Mesendoderm (in vitro differentiated cells): ENCODE measurements at regions not wholly inside any gene's neighbourhood (a gene's known extent, or its start where the extent isn't known, plus 50 kb on each side); places are given as distances from the start of the nearest gene placed in this dataset.

Experiments used
- DNase-seq: peaks from one replicate; pipeline ENCODE4 v3.0.0; 2013
- H2AK5ac ChIP-seq: 2 replicates; pipeline ENCODE4 v1.6.1; 2013; ENCODE audit warnings: low read length, inconsistent platforms
- H2BK120ac ChIP-seq: 2 replicates; pipeline ENCODE4 v1.6.1; 2013; ENCODE audit warnings: low read depth, mild to moderate bottlenecking, low read length, moderate library complexity, mixed read lengths
- H2BK15ac ChIP-seq: replicated peaks from 2 replicates; pipeline ENCODE4 v1.6.1; 2013; ENCODE audit warnings: low read depth, mild to moderate bottlenecking, moderate library complexity
- H2BK5ac ChIP-seq: 2 replicates; pipeline ENCODE4 v1.6.1; 2013; ENCODE audit warnings: low read length, inconsistent platforms
- H3K18ac ChIP-seq: 2 replicates; pipeline ENCODE4 v1.6.1; 2013; ENCODE audit warnings: mild to moderate bottlenecking, low read length, mixed read lengths
- H3K23ac ChIP-seq: one replicate; pipeline ENCODE4 v1.6.1; 2013; ENCODE audit warnings: low read length
- H3K27ac ChIP-seq: 2 replicates; pipeline ENCODE4 v1.5.1; 2013; ENCODE audit warnings: low read depth, mild to moderate bottlenecking, inconsistent platforms, low read length, moderate library complexity
- H3K27me3 ChIP-seq: 2 replicates; pipeline ENCODE4 v1.6.1; 2013; ENCODE audit warnings: low read length, control low read depth, mild to moderate bottlenecking, inconsistent platforms; ENCODE audit not compliant: insufficient read depth, poor library complexity
- H3K36me3 ChIP-seq: 2 replicates; pipeline ENCODE4 v1.6.1; 2013; ENCODE audit warnings: low read length, inconsistent platforms; ENCODE audit not compliant: control insufficient read depth, insufficient read depth
- H3K4ac ChIP-seq: one replicate; pipeline ENCODE4 v1.6.1; 2013; ENCODE audit warnings: low read depth, mild to moderate bottlenecking, low read length, moderate library complexity
- H3K4me1 ChIP-seq: 2 replicates; pipeline ENCODE4 v1.6.1; 2013; ENCODE audit warnings: low read depth, low read length, inconsistent platforms; ENCODE audit not compliant: control insufficient read depth
- H3K4me2 ChIP-seq: 2 replicates; pipeline ENCODE4 v1.6.1; 2013; ENCODE audit warnings: low read length
- H3K4me3 ChIP-seq: 2 replicates; pipeline ENCODE4 v1.5.1; 2013; ENCODE audit warnings: mild to moderate bottlenecking, low read length
- H3K56ac ChIP-seq: one replicate; pipeline ENCODE4 v1.6.1; 2013; ENCODE audit warnings: low read length
- H3K79me1 ChIP-seq: 2 replicates; pipeline ENCODE4 v1.6.1; 2013; ENCODE audit warnings: low read length, inconsistent platforms
- H3K79me2 ChIP-seq: 2 replicates; pipeline ENCODE4 v1.6.1; 2013; ENCODE audit warnings: mild to moderate bottlenecking, low read length; ENCODE audit not compliant: control insufficient read depth, insufficient read depth
- H3K9ac ChIP-seq: 2 replicates; pipeline ENCODE4 v1.6.1; 2013; ENCODE audit warnings: low read length, inconsistent platforms
- H4K5ac ChIP-seq: one replicate; pipeline ENCODE4 v1.6.1; 2013; ENCODE audit warnings: low read length
- H4K8ac ChIP-seq: one replicate; pipeline ENCODE4 v1.6.1; 2013; ENCODE audit warnings: low read depth, mild to moderate bottlenecking, control low read depth, low read length, moderate library complexity
- WGBS: extraction: QIAGEN DNeasy Blood & Tissue Kit; methylation state at CpG from one replicate; pipeline ENCODE4 v1.1.7; 2013; ENCODE audit warnings: low lambda C conversion rate, missing lambda C conversion rate; ENCODE audit not compliant: insufficient coverage; ENCODE audit errors: extremely low coverage; 5-methylcytosine and 5-hydroxymethylcytosine counted together

- H2BK15ac ChIP-seq: no peak overlapping the region
- H2AK5ac ChIP-seq: no peak overlapping the region
- H3K23ac ChIP-seq: no peak overlapping the region
- H3K79me2 ChIP-seq: no peaks in the 10 kb centered on the region
- no peak overlapping the region for H4K8ac ChIP-seq
- no peaks in the 10 kb centered on the region for H3K27me3 ChIP-seq
- no CpG with 5 or more reads among the region's 5 CpGs for WGBS
- H3K4me1 ChIP-seq: no peaks in the 10 kb centered on the region
- no peaks in the 10 kb centered on the region for H3K79me1 ChIP-seq
- H3K4ac ChIP-seq: no peak overlapping the region
- no peak overlapping the region for H3K4me3 ChIP-seq
- no peaks in the 10 kb centered on the region for H3K36me3 ChIP-seq
- no peak overlapping the region for H2BK120ac ChIP-seq
- DNase-seq: no peak
- H4K5ac ChIP-seq: no peak overlapping the region
- H3K56ac ChIP-seq: no peak overlapping the region
- no peak overlapping the region for H3K9ac ChIP-seq
- no peak overlapping the region for H3K4me2 ChIP-seq
- no peak overlapping the region for H3K27ac ChIP-seq
- H3K18ac ChIP-seq: no peak overlapping the region
- no peak overlapping the region for H2BK5ac ChIP-seq
Observed at GRCh38 chr13:109395014-109395413, 391.4 kb downstream of the IRS2 start.

- H3K4ac ChIP-seq: no peak overlapping the region
- no peak overlapping the region for H4K8ac ChIP-seq
- H2BK120ac ChIP-seq: no peak overlapping the region
- H2AK5ac ChIP-seq: no peak overlapping the region
- H3K79me2 ChIP-seq: no peaks in the 10 kb centered on the region
- no peaks in the 10 kb centered on the region for H3K36me3 ChIP-seq
- no peaks in the 10 kb centered on the region for H3K27me3 ChIP-seq
- H4K5ac ChIP-seq: no peak overlapping the region
- H3K4me3 ChIP-seq: no peak overlapping the region
- H3K4me1 ChIP-seq: no peaks in the 10 kb centered on the region
- no peak overlapping the region for H3K18ac ChIP-seq
- WGBS: no CpG with 5 or more reads among the region's 8 CpGs
- no peak overlapping the region for H3K23ac ChIP-seq
- H3K56ac ChIP-seq: no peak overlapping the region
- H3K4me2 ChIP-seq: no peak overlapping the region
- no peak for DNase-seq
- H2BK5ac ChIP-seq: no peak overlapping the region
- no peak overlapping the region for H2BK15ac ChIP-seq
- no peak overlapping the region for H3K9ac ChIP-seq
- no peaks in the 10 kb centered on the region for H3K79me1 ChIP-seq
- no peak overlapping the region for H3K27ac ChIP-seq
Observed at GRCh38 chr13:109394311-109394988, 391.9 kb downstream of the IRS2 start.

- no peak overlapping the region for H2BK120ac ChIP-seq
- H3K9ac ChIP-seq: no peak overlapping the region
- H3K27me3 ChIP-seq: no peaks in the 10 kb centered on the region
- no peak overlapping the region for H3K56ac ChIP-seq
- H3K4me1 ChIP-seq: no peaks in the 10 kb centered on the region
- no peak overlapping the region for H4K8ac ChIP-seq
- no peak overlapping the region for H3K4me3 ChIP-seq
- no peaks in the 10 kb centered on the region for H3K36me3 ChIP-seq
- no peak overlapping the region for H3K18ac ChIP-seq
- no peaks in the 10 kb centered on the region for H3K79me1 ChIP-seq
- no peak for DNase-seq
- H3K4me2 ChIP-seq: no peak overlapping the region
- no CpG with 5 or more reads among the region's 1 CpG for WGBS
- H2AK5ac ChIP-seq: no peak overlapping the region
- no peak overlapping the region for H3K27ac ChIP-seq
- no peak overlapping the region for H3K4ac ChIP-seq
- H3K23ac ChIP-seq: no peak overlapping the region
- no peak overlapping the region for H4K5ac ChIP-seq
- H2BK5ac ChIP-seq: no peak overlapping the region
- H3K79me2 ChIP-seq: no peaks in the 10 kb centered on the region
- no peak overlapping the region for H2BK15ac ChIP-seq
Observed at GRCh38 chr13:109393045-109393444, 393.3 kb downstream of the IRS2 start.

- H3K4ac ChIP-seq: no peak overlapping the region
- H3K79me1 ChIP-seq: no peaks in the 10 kb centered on the region
- WGBS: no CpG with 5 or more reads among the region's 2 CpGs
- no peak overlapping the region for H2BK120ac ChIP-seq
- no peak overlapping the region for H3K27ac ChIP-seq
- H3K4me2 ChIP-seq: no peak overlapping the region
- H2BK15ac ChIP-seq: no peak overlapping the region
- no peaks in the 10 kb centered on the region for H3K27me3 ChIP-seq
- H2BK5ac ChIP-seq: no peak overlapping the region
- no peak overlapping the region for H3K18ac ChIP-seq
- no peak overlapping the region for H2AK5ac ChIP-seq
- H3K36me3 ChIP-seq: no peaks in the 10 kb centered on the region
- H3K4me1 ChIP-seq: no peaks in the 10 kb centered on the region
- no peak overlapping the region for H3K23ac ChIP-seq
- no peak overlapping the region for H4K8ac ChIP-seq
- no peak overlapping the region for H3K9ac ChIP-seq
- H4K5ac ChIP-seq: no peak overlapping the region
- H3K4me3 ChIP-seq: no peak overlapping the region
- H3K79me2 ChIP-seq: no peaks in the 10 kb centered on the region
- DNase-seq: no peak
- H3K56ac ChIP-seq: no peak overlapping the region
Observed at GRCh38 chr13:109390391-109390790, 396.0 kb downstream of the IRS2 start.

- Histone ChIP-seq H2BK5ac (no peak overlapping the region), H4K8ac (no peak overlapping the region), H3K23ac (no peak overlapping the region), H3K79me1 (no peaks in the 10 kb centered on the region), H2BK15ac (no peak overlapping the region), H3K36me3 (no peaks in the 10 kb centered on the region), H3K4me3 (no peak overlapping the region), H4K5ac (no peak overlapping the region), H2AK5ac (no peak overlapping the region), H3K27me3 (no peaks in the 10 kb centered on the region), H3K4me1 (no peaks in the 10 kb centered on the region), H3K56ac (no peak overlapping the region), H3K9ac (no peak overlapping the region), H2BK120ac (no peak overlapping the region), H3K27ac (no peak overlapping the region), H3K4ac (no peak overlapping the region), H3K18ac (no peak overlapping the region), H3K4me2 (no peak overlapping the region), H3K79me2 (no peaks in the 10 kb centered on the region)
- WGBS: no CpG with 5 or more reads among the region's 8 CpGs
- DNase-seq: no peak
Observed at GRCh38 chr13:109389892-109390345, 396.5 kb downstream of the IRS2 start.

GRCh38 chr13:109389456-109389855 lies 396.9 kb downstream of the IRS2 start:
- no CpG with 5 or more reads among the region's 5 CpGs for WGBS
- no peak overlapping the region for H3K56ac ChIP-seq
- no peak overlapping the region for H3K4ac ChIP-seq
- H3K9ac ChIP-seq: no peak overlapping the region
- no peaks in the 10 kb centered on the region for H3K79me2 ChIP-seq
- H3K4me2 ChIP-seq: no peak overlapping the region
- H3K79me1 ChIP-seq: no peaks in the 10 kb centered on the region
- no peaks in the 10 kb centered on the region for H3K4me1 ChIP-seq
- DNase-seq: no peak
- no peak overlapping the region for H3K4me3 ChIP-seq
- no peak overlapping the region for H3K27ac ChIP-seq
- H2AK5ac ChIP-seq: no peak overlapping the region
- no peaks in the 10 kb centered on the region for H3K27me3 ChIP-seq
- H4K8ac ChIP-seq: no peak overlapping the region
- no peak overlapping the region for H3K23ac ChIP-seq
- no peaks in the 10 kb centered on the region for H3K36me3 ChIP-seq
- no peak overlapping the region for H2BK120ac ChIP-seq
- no peak overlapping the region for H2BK5ac ChIP-seq
- no peak overlapping the region for H3K18ac ChIP-seq
- no peak overlapping the region for H2BK15ac ChIP-seq
- no peak overlapping the region for H4K5ac ChIP-seq
